ENCODE measurements at regions not wholly inside any gene's neighbourhood (a gene's known extent, or its start where the extent isn't known, plus 50 kb on each side); places are given as distances from the start of the nearest gene placed in this dataset.

- TF ChIP-seq, protein P1, sequence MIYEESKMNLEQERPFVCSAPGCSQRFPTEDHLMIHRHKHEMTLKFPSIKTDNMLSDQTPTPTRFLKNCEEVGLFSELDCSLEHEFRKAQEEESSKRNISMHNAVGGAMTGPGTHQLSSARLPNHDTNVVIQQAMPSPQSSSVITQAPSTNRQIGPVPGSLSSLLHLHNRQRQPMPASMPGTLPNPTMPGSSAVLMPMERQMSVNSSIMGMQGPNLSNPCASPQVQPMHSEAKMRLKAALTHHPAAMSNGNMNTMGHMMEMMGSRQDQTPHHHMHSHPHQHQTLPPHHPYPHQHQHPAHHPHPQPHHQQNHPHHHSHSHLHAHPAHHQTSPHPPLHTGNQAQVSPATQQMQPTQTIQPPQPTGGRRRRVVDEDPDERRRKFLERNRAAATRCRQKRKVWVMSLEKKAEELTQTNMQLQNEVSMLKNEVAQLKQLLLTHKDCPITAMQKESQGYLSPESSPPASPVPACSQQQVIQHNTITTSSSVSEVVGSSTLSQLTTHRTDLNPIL (CRISPR knock-in tag; IDR thresholded peaks at IDR 0.05; ENCODE audit: low read depth) = no peak
- no peak for TF ChIP-seq ZFP30 (CRISPR knock-in tag; IDR thresholded peaks at IDR 0.05)
- TF ChIP-seq ARNTL (CRISPR knock-in tag; IDR thresholded peaks at IDR 0.05; ENCODE audit: borderline replicate concordance, low read depth) = no peak
- TF ChIP-seq RARB (CRISPR knock-in tag; IDR thresholded peaks at IDR 0.05) = no peak
- TF ChIP-seq ZNF565 (CRISPR knock-in tag; conservative IDR thresholded peaks at IDR 0.05; ENCODE audit: low read depth) = no peak
- no peak for TF ChIP-seq CSDC2 (CRISPR knock-in tag; IDR thresholded peaks at IDR 0.05)
- TF ChIP-seq, protein P2, sequence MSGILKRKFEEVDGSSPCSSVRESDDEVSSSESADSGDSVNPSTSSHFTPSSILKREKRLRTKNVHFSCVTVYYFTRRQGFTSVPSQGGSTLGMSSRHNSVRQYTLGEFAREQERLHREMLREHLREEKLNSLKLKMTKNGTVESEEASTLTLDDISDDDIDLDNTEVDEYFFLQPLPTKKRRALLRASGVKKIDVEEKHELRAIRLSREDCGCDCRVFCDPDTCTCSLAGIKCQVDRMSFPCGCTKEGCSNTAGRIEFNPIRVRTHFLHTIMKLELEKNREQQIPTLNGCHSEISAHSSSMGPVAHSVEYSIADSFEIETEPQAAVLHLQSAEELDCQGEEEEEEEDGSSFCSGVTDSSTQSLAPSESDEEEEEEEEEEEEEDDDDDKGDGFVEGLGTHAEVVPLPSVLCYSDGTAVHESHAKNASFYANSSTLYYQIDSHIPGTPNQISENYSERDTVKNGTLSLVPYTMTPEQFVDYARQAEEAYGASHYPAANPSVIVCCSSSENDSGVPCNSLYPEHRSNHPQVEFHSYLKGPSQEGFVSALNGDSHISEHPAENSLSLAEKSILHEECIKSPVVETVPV (CRISPR knock-in tag; IDR thresholded peaks at IDR 0.05) = no peak
- TF ChIP-seq SNAI2 (CRISPR knock-in tag; IDR thresholded peaks at IDR 0.05) = no peak
- TF ChIP-seq, protein P3, sequence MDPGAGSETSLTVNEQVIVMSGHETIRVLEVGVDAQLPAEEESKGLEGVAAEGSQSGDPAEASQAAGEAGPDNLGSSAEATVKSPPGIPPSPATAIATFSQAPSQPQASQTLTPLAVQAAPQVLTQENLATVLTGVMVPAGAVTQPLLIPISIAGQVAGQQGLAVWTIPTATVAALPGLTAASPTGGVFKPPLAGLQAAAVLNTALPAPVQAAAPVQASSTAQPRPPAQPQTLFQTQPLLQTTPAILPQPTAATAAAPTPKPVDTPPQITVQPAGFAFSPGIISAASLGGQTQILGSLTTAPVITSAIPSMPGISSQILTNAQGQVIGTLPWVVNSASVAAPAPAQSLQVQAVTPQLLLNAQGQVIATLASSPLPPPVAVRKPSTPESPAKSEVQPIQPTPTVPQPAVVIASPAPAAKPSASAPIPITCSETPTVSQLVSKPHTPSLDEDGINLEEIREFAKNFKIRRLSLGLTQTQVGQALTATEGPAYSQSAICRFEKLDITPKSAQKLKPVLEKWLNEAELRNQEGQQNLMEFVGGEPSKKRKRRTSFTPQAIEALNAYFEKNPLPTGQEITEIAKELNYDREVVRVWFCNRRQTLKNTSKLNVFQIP (CRISPR knock-in tag; IDR thresholded peaks at IDR 0.05; ENCODE audit: borderline replicate concordance, low read depth) = no peak
- no peak for TF ChIP-seq ZC3H10 (CRISPR knock-in tag; IDR thresholded peaks at IDR 0.05)
- TF ChIP-seq ZNF8 (CRISPR knock-in tag; IDR thresholded peaks at IDR 0.05) = no peak
- no peak for TF ChIP-seq TCF4 (CRISPR knock-in tag; IDR thresholded peaks at IDR 0.05; ENCODE audit: borderline replicate concordance)
- no peak for TF ChIP-seq ZFP3 (CRISPR knock-in tag; IDR thresholded peaks at IDR 0.05)
- no peak for TF ChIP-seq ISL1 (CRISPR knock-in tag; IDR thresholded peaks at IDR 0.05)
- no peak for TF ChIP-seq PPARA (CRISPR knock-in tag; IDR thresholded peaks at IDR 0.05; ENCODE audit: borderline replicate concordance)
- TF ChIP-seq PATZ1 (CRISPR knock-in tag; IDR thresholded peaks at IDR 0.05; ENCODE audit: borderline replicate concordance) = no peak
- TF ChIP-seq GLIS3 (CRISPR knock-in tag; IDR thresholded peaks at IDR 0.05) = no peak
- no peak for TF ChIP-seq TSHZ2 (CRISPR knock-in tag; IDR thresholded peaks at IDR 0.05)
- ATAC-seq = no peak
Observed at GRCh38 chr6:150735341-150735851, 130.1 kb upstream of the MTHFD1L start.

GRCh38 chr6:150738092-150738629 is 127.3 kb upstream of the MTHFD1L start:
- ATAC-seq = no peak
- TF ChIP-seq CSDC2 (CRISPR knock-in tag; IDR thresholded peaks at IDR 0.05) (no peak), BACH2 (CRISPR knock-in tag; IDR thresholded peaks at IDR 0.05; ENCODE audit: borderline replicate concordance) (no peak), ZNF565 (CRISPR knock-in tag; conservative IDR thresholded peaks at IDR 0.05; ENCODE audit: low read depth) (no peak), ZFP3 (CRISPR knock-in tag; IDR thresholded peaks at IDR 0.05) (no peak), GLIS3 (CRISPR knock-in tag; IDR thresholded peaks at IDR 0.05) (no peak), PATZ1 (CRISPR knock-in tag; IDR thresholded peaks at IDR 0.05; ENCODE audit: borderline replicate concordance) (no peak), ARNTL (CRISPR knock-in tag; IDR thresholded peaks at IDR 0.05; ENCODE audit: borderline replicate concordance, low read depth) (no peak), ZC3H10 (CRISPR knock-in tag; IDR thresholded peaks at IDR 0.05) (no peak), SNAI2 (CRISPR knock-in tag; IDR thresholded peaks at IDR 0.05) (no peak), ZNF8 (CRISPR knock-in tag; IDR thresholded peaks at IDR 0.05) (no peak), TOX (CRISPR knock-in tag; IDR thresholded peaks at IDR 0.05; ENCODE audit: borderline replicate concordance) (no peak), TCF4 (CRISPR knock-in tag; IDR thresholded peaks at IDR 0.05; ENCODE audit: borderline replicate concordance) (no peak), RARB (CRISPR knock-in tag; IDR thresholded peaks at IDR 0.05) (no peak), ZNF70 (CRISPR knock-in tag; IDR thresholded peaks at IDR 0.05) (no peak)
- TF ChIP-seq, protein P2 (CRISPR knock-in tag; IDR thresholded peaks at IDR 0.05) = no peak
- TF ChIP-seq, protein P1 (CRISPR knock-in tag; IDR thresholded peaks at IDR 0.05; ENCODE audit: low read depth) = no peak

Measured in SK-N-SH treated with all-trans-retinoic acid at 6 μM for 48 hours (cell line).